ENCODE measurements at regions not wholly inside any gene's neighbourhood (a gene's known extent, or its start where the extent isn't known, plus 50 kb on each side); places are given as distances from the start of the nearest gene placed in this dataset.

- no peak for DNase-seq (ENCODE audit: low spot score)
Measured at GRCh38 chr5:6915574-6915973, 202.3 kb downstream of the TENT4A start.

GRCh38 chr5:6918255-6918654, 205.0 kb downstream of the TENT4A start:
- no peak for DNase-seq (ENCODE audit: low spot score)

- no peak for DNase-seq (ENCODE audit: low spot score)
Measured at GRCh38 chr5:6920628-6921256, 207.5 kb downstream of the TENT4A start.

- no peak for DNase-seq (ENCODE audit: low spot score)
Measured at GRCh38 chr5:6926491-6927038, 213.3 kb downstream of the TENT4A start.

- no peak for DNase-seq (ENCODE audit: low spot score)
Measured at GRCh38 chr5:6936031-6936430, 222.8 kb downstream of the TENT4A start.

GRCh38 chr5:6937677-6938076, 224.4 kb downstream of the TENT4A start:
- DNase-seq (ENCODE audit: low spot score), result no peak

- DNase-seq (ENCODE audit: low spot score), result no peak
Measured at GRCh38 chr5:6941631-6942030, 228.4 kb downstream of the TENT4A start.

GRCh38 chr5:6943197-6944112, 230.2 kb downstream of the TENT4A start:
- DNase-seq (ENCODE audit: low spot score), result no peak

GRCh38 chr5:6948562-6948961, 235.3 kb downstream of the TENT4A start:
- no peak for DNase-seq (ENCODE audit: low spot score)

GRCh38 chr5:6949230-6949629, 236.0 kb downstream of the TENT4A start:
- no peak for DNase-seq (ENCODE audit: low spot score)

GRCh38 chr5:6950250-6950649, 237.0 kb downstream of the TENT4A start:
- DNase-seq (ENCODE audit: low spot score), result no peak

- DNase-seq (ENCODE audit: low spot score), result no peak
Measured at GRCh38 chr5:6950860-6951259, 237.6 kb downstream of the TENT4A start.

- no peak for DNase-seq (ENCODE audit: low spot score)
Measured at GRCh38 chr5:6961123-6961522, 247.9 kb downstream of the TENT4A start.

GRCh38 chr5:6961837-6962635, 248.8 kb downstream of the TENT4A start:
- no peak for DNase-seq (ENCODE audit: low spot score)

GRCh38 chr5:6976971-6977370, 263.7 kb downstream of the TENT4A start:
- no peak for DNase-seq (ENCODE audit: low spot score)

- no peak for DNase-seq (ENCODE audit: low spot score)
Measured at GRCh38 chr5:6979061-6979460, 265.8 kb downstream of the TENT4A start.

- DNase-seq (ENCODE audit: low spot score), result no peak
Measured at GRCh38 chr5:6989230-6989629, 276.0 kb downstream of the TENT4A start.

- DNase-seq (ENCODE audit: low spot score), result no peak
Measured at GRCh38 chr5:6994097-6994496, 280.9 kb downstream of the TENT4A start.

- DNase-seq (ENCODE audit: low spot score), result no peak
Measured at GRCh38 chr5:6995115-6995514, 281.9 kb downstream of the TENT4A start.

- DNase-seq (ENCODE audit: low spot score), result no peak
Measured at GRCh38 chr5:7000310-7000709, 287.1 kb downstream of the TENT4A start.

GRCh38 chr5:7010591-7010990, 297.4 kb downstream of the TENT4A start:
- DNase-seq (ENCODE audit: low spot score), result no peak

- no peak for DNase-seq (ENCODE audit: low spot score)
Measured at GRCh38 chr5:7012057-7012456, 298.8 kb downstream of the TENT4A start.

Data from AG08395 (cell line).